Esophagus muscularis mucosa (tissue), 4 donors: ENCODE measurements at regions not wholly inside any gene's neighbourhood (a gene's known extent, or its start where the extent isn't known, plus 50 kb on each side); places are given as distances from the start of the nearest gene placed in this dataset.

ENCODE experiments used
- EP300 ChIP-seq: sonication (generic); formaldehyde crosslinking; IDR thresholded peaks from one replicate; pipeline ENCODE4 v1.6.1; 2017; ENCODE audit warnings: antibody characterized with exemption
- POLR2A ChIP-seq: fragments of 450-650 bp; IDR thresholded peaks from one replicate; pipeline ENCODE4 v1.6.1; 2017; ENCODE audit warnings: antibody characterized with exemption, moderate library complexity, mild to moderate bottlenecking, low read depth
- POLR2AphosphoS5 ChIP-seq, 2 donors: sonication (generic); formaldehyde crosslinking; IDR thresholded peaks; one replicate each; pipeline ENCODE4 v1.6.1; 2017; ENCODE audit warnings: antibody characterized with exemption in 2 of 2
- TF ChIP-seq, protein P1 (sequence below), 3 experiments: fragments of 200-600 bp in 2 of 3; fragments of 450-650 bp in 1 of 3; sonication (generic) in 2 of 3; IDR thresholded peaks; one replicate each; pipeline ENCODE4 v1.5.1; 2017 to 2019; ENCODE audit warnings: antibody characterized with exemption in 3 of 3, mild to moderate bottlenecking in 2 of 3, moderate library complexity in 1 of 3

DNA sequence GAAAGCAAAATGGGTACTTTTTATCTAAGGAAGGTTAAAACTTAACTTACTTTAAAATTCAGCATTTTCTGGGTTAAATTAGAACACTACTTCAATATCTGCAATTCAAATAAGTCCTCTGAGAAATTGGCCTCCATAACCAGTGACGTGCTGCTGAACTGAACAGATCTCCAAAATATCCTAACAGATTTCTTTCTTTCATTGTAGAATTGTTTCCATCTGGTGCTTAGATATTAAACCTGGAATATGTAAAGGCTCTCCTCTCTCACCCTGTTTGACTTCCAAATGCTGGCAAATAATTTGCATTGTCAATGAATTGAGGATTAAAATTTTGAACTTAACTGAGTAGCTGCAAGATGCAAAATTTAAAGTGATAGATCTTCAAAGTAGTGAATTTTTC lies 316.9 kb upstream of the CXADR start:
- TF ChIP-seq EP300 (no peak), POLR2AphosphoS5 (IDR thresholded peaks at IDR 0.05) (no peak), POLR2A (no peak)
- TF ChIP-seq, protein P1, sequence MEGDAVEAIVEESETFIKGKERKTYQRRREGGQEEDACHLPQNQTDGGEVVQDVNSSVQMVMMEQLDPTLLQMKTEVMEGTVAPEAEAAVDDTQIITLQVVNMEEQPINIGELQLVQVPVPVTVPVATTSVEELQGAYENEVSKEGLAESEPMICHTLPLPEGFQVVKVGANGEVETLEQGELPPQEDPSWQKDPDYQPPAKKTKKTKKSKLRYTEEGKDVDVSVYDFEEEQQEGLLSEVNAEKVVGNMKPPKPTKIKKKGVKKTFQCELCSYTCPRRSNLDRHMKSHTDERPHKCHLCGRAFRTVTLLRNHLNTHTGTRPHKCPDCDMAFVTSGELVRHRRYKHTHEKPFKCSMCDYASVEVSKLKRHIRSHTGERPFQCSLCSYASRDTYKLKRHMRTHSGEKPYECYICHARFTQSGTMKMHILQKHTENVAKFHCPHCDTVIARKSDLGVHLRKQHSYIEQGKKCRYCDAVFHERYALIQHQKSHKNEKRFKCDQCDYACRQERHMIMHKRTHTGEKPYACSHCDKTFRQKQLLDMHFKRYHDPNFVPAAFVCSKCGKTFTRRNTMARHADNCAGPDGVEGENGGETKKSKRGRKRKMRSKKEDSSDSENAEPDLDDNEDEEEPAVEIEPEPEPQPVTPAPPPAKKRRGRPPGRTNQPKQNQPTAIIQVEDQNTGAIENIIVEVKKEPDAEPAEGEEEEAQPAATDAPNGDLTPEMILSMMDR (IDR thresholded peaks at IDR 0.05): no peak
